NT2/D1 (cell line): ENCODE measurements at regions not wholly inside any gene's neighbourhood (a gene's known extent, or its start where the extent isn't known, plus 50 kb on each side); places are given as distances from the start of the nearest gene placed in this dataset.

ENCODE experiments used
- DNase-seq: peaks from one replicate; pipeline ENCODE4 v3.0.0-alpha.2; 2011; ENCODE audit warnings: low read depth, low spot score
- H3K27me3 ChIP-seq: 2 replicates; pipeline ENCODE4 v1.6.0; 2011; ENCODE audit warnings: mild to moderate bottlenecking; ENCODE audit not compliant: insufficient read length, insufficient read depth
- H3K36me3 ChIP-seq: 2 replicates; pipeline ENCODE4 v1.6.1; 2011; ENCODE audit warnings: mild to moderate bottlenecking, low read length, mixed read lengths; ENCODE audit not compliant: insufficient read depth, insufficient read length
- H3K4me1 ChIP-seq: 2 replicates; pipeline ENCODE4 v1.5.1; 2011; ENCODE audit not compliant: insufficient read depth, insufficient read length
- H3K4me3 ChIP-seq: 2 replicates; pipeline ENCODE4 v1.5.1; 2011; ENCODE audit warnings: low read depth; ENCODE audit not compliant: insufficient read length
- H3K9ac ChIP-seq: 2 replicates; pipeline ENCODE4 v1.6.0; 2011; ENCODE audit warnings: low read depth; ENCODE audit not compliant: insufficient read length
- H3K9me3 ChIP-seq: 2 replicates; pipeline ENCODE4 v1.5.1; 2011; ENCODE audit warnings: mild to moderate bottlenecking, low read length; ENCODE audit not compliant: insufficient read depth
- SUZ12 ChIP-seq: IDR thresholded peaks from 2 replicates; pipeline ENCODE4 v1.6.1; 2011; ENCODE audit not compliant: insufficient read length, insufficient read depth; ENCODE audit errors: extremely low read depth
- YY1 ChIP-seq: IDR thresholded peaks from 2 replicates; pipeline ENCODE4 v1.6.1; 2011; ENCODE audit not compliant: insufficient read length, insufficient read depth
- ZNF274 ChIP-seq: IDR thresholded peaks from 2 replicates; pipeline ENCODE4 v1.6.1; 2011; ENCODE audit warnings: mild to moderate bottlenecking, low read depth, low read length

DNA sequence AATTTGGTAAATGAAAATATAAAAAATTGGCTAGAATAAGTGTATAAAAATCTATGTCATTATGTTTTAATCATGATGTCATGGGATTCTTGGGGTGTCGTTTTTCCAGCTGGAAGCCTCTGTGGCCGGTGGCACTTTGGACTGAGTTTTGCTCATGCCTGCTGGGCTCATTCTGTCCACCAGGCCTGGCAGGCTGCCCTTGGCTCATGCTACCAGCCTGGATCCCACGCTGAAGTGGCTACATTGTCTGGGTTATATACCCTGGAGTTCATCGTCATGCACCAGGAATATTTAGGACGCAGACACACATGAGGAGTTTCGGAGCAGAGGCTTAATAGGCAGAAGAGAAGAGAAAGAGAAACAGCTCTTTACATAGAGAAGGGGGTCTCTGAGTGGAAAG is 1913.7 kb upstream of the WWC1 start:
- Histone ChIP-seq H3K36me3 (no peaks in the 10 kb centered on the region), H3K9ac (no peak overlapping the region), H3K4me1 (no peaks in the 10 kb centered on the region), H3K9me3 (peaks cover 14% of the 10 kb centered on the region; the same call in 1 of the 2 replicates), H3K27me3 (no peaks in the 10 kb centered on the region), H3K4me3 (no peak overlapping the region)
- DNase-seq = no peak
- TF ChIP-seq YY1 = no peak
- no peak for TF ChIP-seq SUZ12
- TF ChIP-seq ZNF274 = no peak

DNA sequence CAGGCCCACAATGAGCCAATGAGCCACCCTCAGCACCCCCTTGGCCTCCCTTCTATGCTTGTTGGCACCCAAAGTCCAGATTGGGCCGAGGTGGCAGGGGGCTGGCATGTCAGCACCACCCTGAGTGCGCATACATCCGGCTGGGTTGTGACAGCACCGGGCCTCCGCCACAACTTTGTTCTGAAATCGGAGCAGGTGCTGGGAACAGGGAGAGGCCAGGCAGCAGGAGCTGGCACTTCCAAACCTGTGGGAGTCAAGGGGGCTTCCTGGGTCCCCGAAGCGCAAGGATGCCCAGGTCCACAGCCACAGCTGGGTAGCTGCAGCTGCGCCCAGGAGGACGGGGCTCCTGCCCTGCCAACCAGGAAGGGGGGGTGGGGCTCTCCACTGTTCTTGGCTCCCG is 1911.9 kb upstream of the WWC1 start:
- H3K4me3 ChIP-seq = no peak overlapping the region
- DNase-seq = no peak
- no peak for TF ChIP-seq ZNF274

DNA sequence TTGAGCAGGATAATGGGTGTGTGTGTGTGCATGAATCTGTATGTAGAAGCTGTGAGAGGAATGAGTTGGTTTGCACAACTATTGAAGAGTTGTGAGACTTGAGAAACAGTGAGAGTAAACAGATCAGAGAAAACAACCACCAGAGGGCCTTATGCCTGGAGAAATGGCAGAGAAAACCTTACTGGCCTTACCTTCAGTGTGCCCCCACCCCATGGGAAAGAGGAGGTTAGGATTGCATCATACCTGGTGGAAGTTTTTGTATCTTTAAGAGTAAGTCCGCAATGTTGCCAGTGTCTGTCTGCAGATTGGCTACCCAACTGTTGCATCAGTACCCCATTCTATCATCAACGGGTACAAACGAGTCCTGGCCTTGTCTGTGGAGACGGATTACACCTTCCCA is 1909.4 kb upstream of the WWC1 start:
- no peaks in the 10 kb centered on the region for H3K4me1 ChIP-seq
- no peak for TF ChIP-seq YY1
- TF ChIP-seq SUZ12 = no peak
- no peak for TF ChIP-seq ZNF274
- peaks cover 14% of the 10 kb centered on the region; the same call in 1 of the 2 replicates for H3K9me3 ChIP-seq
- no peaks in the 10 kb centered on the region for H3K27me3 ChIP-seq
- peak; percentile 27 for DNase-seq
- H3K36me3 ChIP-seq = no peaks in the 10 kb centered on the region
- H3K9ac ChIP-seq = no peak overlapping the region
- H3K4me3 ChIP-seq = no peak overlapping the region

More for the DNA sequence above, 1911.9 kb upstream of the WWC1 start:
- no peaks in the 10 kb centered on the region for H3K4me1 ChIP-seq
- H3K36me3 ChIP-seq = no peaks in the 10 kb centered on the region
- H3K9ac ChIP-seq = no peak overlapping the region
- no peaks in the 10 kb centered on the region for H3K27me3 ChIP-seq
- H3K9me3 ChIP-seq = peaks cover 14% of the 10 kb centered on the region; the same call in 1 of the 2 replicates

DNA sequence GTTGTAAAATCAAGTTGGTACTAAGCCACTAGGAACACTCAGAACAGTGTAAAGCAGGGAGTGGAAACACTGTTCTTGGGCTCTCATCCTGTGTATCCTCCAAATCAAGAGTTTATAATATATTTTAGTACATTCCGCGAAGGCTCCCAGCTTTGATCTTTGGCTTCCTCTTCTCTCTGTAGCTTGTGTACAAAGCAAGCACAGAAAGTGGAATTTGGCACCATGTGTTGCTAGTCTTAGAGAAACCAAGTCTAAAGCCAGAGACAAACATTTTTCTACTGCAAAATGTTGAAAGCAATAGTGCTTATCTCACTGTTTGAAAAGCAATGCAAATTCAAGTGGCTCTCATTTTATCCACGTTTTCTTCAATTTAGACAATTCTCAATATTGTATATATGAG is 1893.3 kb upstream of the WWC1 start:
- H3K4me3 ChIP-seq = no peak overlapping the region
- no peak overlapping the region for H3K9ac ChIP-seq
- H3K36me3 ChIP-seq = no peaks in the 10 kb centered on the region
- H3K27me3 ChIP-seq = no peaks in the 10 kb centered on the region
- no peak for DNase-seq
- TF ChIP-seq ZNF274 = no peak
- TF ChIP-seq YY1 = no peak
- no peak for TF ChIP-seq SUZ12
- no peaks in the 10 kb centered on the region for H3K4me1 ChIP-seq
- no peaks in the 10 kb centered on the region for H3K9me3 ChIP-seq

GRCh38 chr5:166399781-166400180 is 1891.7 kb upstream of the WWC1 start:
- H3K36me3 ChIP-seq = no peaks in the 10 kb centered on the region
- no peak for TF ChIP-seq YY1
- no peak for TF ChIP-seq ZNF274
- no peak for TF ChIP-seq SUZ12
- no peak for DNase-seq
- no peaks in the 10 kb centered on the region for H3K9me3 ChIP-seq
- H3K4me3 ChIP-seq = no peak overlapping the region
- no peaks in the 10 kb centered on the region for H3K27me3 ChIP-seq
- H3K9ac ChIP-seq = no peak overlapping the region
- no peaks in the 10 kb centered on the region for H3K4me1 ChIP-seq

DNA sequence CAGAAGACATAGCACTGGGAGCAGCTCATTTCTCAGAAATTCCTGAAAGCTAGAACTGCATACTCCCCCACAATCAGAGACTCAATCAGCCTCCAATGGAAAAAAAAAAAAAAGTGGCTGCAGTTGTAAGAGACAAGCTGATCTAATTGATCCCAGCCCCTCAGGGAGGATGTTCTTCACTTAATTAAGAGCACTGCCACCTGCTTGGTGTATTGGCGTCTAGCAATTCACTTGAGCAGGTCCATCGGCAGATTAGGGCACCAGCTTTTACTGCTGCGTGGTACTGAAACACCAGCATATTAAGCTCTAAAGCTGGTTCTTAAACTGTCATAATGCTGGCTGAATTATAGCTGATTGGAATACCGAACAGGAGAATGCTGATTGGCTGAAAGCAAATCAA is 1890.1 kb upstream of the WWC1 start:
- Histone ChIP-seq H3K9ac (no peak overlapping the region), H3K36me3 (no peaks in the 10 kb centered on the region), H3K4me3 (no peak overlapping the region), H3K27me3 (no peaks in the 10 kb centered on the region), H3K9me3 (no peaks in the 10 kb centered on the region), H3K4me1 (no peaks in the 10 kb centered on the region)
- TF ChIP-seq ZNF274 (no peak), SUZ12 (no peak), YY1 (no peak)
- DNase-seq = no peak

GRCh38 chr5:166412191-166412590 is 1879.3 kb upstream of the WWC1 start:
- Histone ChIP-seq H3K9ac (no peak overlapping the region), H3K27me3 (no peaks in the 10 kb centered on the region), H3K4me3 (no peak overlapping the region), H3K36me3 (no peaks in the 10 kb centered on the region), H3K9me3 (peaks cover 13% of the 10 kb centered on the region; the same call in 1 of the 2 replicates), H3K4me1 (no peaks in the 10 kb centered on the region)
- TF ChIP-seq SUZ12 (no peak), ZNF274 (no peak), YY1 (no peak)
- DNase-seq = no peak

DNA sequence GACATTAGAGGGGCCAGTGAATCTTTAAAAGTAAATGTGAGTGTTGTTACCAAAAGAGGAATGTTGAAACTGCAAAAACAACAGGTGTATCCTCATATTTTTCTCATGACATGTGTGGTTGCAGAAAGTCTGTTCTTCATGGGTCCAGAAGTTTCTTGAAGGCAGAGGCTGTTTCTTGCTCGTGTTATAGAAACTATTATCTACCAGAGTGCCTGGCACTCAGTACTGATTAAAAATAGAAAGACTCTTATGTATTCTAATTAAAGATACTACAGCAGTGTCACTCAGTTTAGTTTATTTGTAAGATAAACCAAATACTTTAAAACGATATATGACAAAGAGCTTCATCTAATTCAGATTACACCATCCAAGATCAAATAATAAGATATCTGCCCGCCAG is 1864.2 kb upstream of the WWC1 start:
- peaks cover 5% of the 10 kb centered on the region; the same call in 1 of the 2 replicates for H3K9me3 ChIP-seq
- H3K4me1 ChIP-seq = no peaks in the 10 kb centered on the region
- no peak overlapping the region for H3K9ac ChIP-seq
- DNase-seq = no peak
- H3K36me3 ChIP-seq = no peaks in the 10 kb centered on the region
- H3K27me3 ChIP-seq = no peaks in the 10 kb centered on the region
- no peak overlapping the region for H3K4me3 ChIP-seq
- no peak for TF ChIP-seq SUZ12
